GM21619 (cell line): ENCODE measurements at regions not wholly inside any gene's neighbourhood (a gene's known extent, or its start where the extent isn't known, plus 50 kb on each side); places are given as distances from the start of the nearest gene placed in this dataset.

Experiments
- ATAC-seq: cut with Tn5 transposase; IDR thresholded peaks from one replicate; pipeline ENCODE4 v1.9.1; 2021; ENCODE audit not compliant: unreplicated experiment

- ATAC-seq, result no peak
Measured at GRCh38 chr2:212712991-212713390, 174.4 kb upstream of the ERBB4 start.

GRCh38 chr2:212712466-212712865, 173.9 kb upstream of the ERBB4 start:
- ATAC-seq, result no peak

DNA sequence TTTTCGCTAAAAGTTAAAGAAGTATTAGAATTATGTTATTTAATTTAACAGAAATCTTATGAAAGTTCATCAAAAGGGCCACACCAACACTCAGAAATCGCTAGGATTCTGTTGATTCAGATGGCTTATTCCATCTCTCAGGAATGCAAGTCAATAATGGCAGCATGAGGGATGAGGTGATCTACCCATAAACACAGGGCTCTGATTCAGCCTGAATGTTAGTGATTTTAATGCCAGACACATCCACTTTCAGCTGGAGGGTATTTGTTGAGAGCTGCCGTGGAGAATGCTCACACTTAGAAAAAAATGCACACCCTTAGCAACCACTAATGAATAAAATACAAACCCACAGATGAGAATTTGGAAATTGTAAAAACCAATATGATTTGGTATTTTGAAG, 173.3 kb upstream of the ERBB4 start:
- ATAC-seq, result no peak

DNA sequence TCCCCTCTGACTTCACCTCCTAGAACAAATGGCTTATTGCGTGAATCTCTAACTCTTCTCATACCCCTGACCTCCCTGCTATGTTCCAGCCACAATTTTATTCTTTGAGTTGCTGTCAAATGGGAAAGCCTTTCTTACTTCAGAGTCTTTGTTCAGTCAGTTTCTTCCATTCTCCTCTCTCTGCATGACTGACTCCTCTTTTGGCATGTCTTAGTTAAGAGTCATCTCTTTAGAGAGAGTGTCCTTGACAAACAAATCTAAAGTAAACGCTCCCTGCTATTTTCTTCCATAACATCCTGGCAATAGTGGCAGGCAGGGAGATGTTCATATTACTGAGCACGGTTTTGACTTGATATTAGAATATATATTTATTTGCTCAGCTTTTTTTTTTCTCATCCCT, 170.7 kb upstream of the ERBB4 start:
- ATAC-seq, result no peak

DNA sequence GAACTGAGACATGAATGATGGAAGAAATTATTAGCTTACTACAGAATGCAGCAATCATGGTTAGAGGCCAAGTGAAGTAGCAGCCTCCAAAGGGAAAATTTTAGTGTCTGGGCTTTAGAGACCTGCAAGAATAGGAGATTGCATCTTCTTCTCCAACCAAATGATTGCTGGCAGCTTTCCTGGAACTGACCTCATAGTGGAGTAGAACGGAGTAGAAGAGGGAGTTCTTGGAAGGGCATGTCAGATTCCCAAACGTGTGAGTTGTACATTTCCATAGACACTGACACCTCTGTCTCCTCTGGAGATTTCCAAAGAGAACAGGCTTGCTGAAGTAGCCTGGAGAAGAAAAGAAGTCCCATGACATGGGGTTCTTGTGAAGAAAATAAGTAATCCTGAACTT, 169.8 kb upstream of the ERBB4 start:
- ATAC-seq, result no peak

DNA sequence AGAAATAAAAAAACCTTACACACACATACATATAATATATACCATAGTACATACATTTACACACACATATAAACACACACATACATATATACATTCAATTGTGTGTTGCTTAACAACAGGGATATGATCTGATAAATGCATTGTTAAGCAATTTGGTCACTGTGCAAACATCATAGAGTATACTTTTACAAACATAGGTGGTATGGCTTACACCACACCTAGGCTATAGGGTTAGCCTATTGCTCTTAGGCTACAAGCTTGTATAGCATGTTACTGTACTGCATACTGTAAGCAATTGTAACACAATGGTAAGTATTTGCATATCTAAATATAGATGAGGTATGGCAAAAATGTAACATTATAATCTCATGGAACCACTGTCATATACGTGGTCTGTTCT, 156.8 kb upstream of the ERBB4 start:
- ATAC-seq, result no peak

DNA sequence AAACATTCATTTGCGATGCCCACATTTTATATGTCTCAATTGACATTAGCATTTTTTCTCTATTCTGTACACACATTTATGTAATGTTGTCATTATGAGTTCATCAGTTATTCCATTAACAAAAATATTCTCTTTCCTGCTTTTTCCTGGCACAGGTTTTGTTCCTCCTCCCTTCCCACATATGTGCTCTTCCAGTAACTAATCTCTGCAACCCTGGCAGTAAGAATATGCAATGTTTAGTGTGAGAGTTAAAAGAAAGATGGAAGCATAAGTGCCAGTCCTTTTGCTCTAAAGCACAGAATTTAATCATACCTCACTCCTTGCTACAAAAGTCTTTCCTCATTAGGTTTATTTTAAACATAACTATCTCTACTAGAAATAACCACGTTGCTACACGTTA, 155.8 kb upstream of the ERBB4 start:
- no peak for ATAC-seq

- ATAC-seq, result no peak
Measured at GRCh38 chr2:212692466-212692865, 153.9 kb upstream of the ERBB4 start.

DNA sequence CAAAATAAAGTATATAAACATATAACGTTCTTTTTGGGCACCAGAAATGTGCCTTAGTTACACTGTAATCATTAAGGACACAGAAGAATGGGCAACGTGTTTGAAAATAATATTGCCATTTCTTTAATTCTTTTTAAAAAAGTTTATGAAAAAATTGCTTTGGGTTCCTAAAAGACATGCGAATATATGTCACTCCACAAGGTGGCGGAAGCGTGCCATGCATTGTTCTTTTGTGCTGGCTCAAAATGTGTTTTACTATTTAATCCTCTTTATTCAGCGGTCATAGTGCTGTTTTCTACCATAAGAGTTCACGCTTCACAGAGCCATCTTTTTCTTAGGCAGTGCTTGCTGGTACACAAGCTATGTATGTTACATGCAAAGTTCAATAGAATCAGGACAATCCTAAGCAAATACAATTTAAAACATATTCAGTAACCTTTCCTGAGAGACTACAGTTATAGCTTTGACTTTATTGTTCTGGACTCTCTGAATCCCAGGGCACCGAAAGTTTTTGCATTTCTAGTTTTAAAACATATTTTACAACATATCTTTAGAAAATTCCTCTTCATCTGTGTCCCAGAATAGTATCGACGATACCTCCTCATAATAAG, 147.8 kb upstream of the ERBB4 start:
- ATAC-seq, result peak; percentile 73

DNA sequence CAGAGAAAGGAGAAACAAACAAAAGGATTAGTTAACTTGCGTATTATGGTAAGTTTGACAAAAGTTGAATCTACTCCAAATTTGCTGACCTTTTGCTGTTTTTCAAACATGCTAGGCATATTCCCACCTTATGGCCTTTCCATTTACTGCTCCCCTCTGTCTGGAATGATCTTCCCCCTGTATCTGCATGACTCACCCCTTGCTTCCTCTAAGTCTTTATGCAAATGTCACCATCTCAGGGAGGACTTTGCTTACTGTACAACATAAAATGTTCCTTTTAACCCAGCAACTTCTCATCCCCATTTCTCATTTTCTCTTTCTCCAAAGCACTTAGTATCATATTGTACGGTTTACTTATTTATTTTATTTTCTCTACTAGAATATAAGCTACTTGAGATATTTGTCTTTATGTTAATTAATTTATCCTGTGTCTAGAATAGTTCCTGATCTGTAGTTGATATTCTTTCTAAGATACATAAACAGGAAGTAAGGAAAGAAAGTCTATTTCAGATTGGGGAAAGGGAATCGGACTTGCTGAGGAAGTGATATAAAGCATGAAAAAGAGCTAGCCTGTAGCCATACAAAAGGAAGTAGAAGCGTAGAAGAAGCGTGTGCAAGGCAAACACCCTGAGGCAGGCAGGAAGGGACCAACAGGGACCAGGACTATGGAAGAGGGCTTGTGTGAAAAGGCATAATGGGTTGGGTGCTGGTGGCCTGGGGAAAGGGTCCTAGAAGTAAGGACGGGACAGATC, 144.9 kb upstream of the ERBB4 start:
- ATAC-seq, result no peak

DNA sequence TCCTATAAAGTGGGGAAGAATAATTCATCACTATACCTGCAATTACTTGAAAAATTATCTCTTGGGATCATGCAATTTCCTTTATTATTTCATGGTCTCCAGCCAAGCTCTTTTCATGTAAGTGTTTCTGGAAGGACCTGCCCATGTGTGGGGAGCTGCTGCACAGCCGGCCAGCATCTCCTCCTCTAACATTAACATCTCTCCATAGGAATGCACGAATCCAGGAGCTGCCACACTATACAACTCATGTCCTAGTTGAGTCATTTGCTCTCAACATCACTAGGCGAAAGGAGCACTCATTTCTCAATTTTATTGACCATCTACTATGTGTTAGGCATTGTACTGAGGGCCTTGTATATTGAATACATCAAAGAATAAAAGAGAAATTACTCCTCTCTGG, 144.3 kb upstream of the ERBB4 start:
- ATAC-seq, result no peak

DNA sequence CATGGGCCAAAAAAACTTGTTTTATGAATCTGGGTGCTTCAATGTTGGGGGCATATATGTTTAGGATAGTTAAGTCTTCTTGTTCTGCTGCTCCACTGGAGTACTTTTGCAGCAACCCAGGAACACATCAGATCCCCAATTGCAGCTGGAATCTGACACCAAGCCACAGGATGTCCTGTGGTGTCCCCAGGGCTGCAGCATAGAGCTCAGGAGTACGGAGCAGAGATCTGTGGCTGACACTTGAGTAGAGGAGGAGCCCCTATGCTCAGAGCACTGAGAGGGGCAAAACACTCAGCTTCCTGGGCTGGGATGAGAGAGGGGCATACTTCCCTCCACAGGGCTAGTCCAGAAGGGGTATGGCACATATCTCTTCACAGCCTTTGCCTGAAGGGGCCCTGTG, 138.9 kb upstream of the ERBB4 start:
- ATAC-seq, result no peak

GRCh38 chr2:212672186-212672585, 133.6 kb upstream of the ERBB4 start:
- no peak for ATAC-seq

DNA sequence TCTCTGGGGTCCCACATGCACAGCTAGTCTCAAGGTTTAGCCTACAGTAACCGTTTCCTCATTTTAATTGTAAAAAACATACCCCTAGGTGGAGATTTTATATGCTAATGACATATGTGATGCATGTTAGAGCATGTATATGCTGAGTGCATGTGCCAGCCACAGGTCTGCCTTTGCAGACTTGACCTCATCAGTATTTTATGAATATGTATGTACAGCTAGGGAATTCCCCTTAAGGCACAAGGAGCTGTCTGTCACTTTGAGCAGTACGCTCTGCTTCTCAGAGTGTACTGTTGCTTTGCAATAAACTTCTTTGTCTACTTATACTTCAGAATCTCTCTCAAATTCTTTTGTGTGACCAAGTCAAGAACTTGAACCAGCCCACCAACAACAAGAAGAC, 131.2 kb upstream of the ERBB4 start:
- ATAC-seq, result no peak

DNA sequence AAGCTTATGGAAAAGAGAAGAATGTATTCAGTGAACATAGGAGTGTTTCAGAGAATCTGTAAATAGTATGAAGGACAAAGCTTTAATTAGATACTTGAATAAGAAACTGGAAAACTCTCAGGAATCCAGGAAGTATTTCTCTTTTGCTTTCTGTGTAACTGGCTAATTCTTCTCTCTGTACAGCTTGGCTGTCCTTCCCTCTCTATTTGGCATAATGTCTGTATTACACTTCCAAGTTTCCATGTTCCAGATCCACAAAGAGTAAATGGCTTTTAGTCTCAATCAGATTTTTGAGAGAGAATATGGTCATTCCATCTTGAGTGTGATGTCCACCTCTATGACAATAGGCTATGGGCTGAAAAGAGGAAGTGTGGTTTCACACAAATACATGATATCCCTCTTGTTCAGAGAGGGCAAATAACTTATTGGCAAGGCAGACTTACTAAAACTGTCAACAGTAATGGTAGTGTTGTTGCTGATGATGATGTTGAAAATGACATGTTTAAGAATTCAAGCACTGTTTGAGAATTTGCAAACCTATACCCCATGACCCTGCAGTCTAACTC, 129.2 kb upstream of the ERBB4 start:
- ATAC-seq, result no peak

DNA sequence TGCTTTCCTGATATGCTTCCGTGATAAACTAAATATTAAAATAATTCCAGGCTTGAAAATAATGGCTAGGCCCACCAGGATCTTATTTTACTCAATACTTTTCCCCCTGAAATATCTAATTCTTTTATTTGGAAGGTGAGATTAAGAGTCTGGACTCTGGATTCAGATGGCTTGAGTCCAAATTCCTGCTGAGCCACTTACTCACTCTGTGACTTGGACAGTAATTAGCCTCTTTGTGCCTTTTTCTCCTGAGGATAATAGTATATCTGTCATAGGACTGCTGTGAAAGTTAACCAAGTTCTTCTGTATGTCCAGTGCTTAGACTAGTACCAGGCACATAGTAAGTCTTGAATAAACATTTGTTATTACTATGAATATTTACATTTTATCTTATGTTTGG, 127.3 kb upstream of the ERBB4 start:
- no peak for ATAC-seq

GRCh38 chr2:212659441-212659840, 120.8 kb upstream of the ERBB4 start:
- no peak for ATAC-seq

GRCh38 chr2:212649646-212650045, 111.0 kb upstream of the ERBB4 start:
- no peak for ATAC-seq

DNA sequence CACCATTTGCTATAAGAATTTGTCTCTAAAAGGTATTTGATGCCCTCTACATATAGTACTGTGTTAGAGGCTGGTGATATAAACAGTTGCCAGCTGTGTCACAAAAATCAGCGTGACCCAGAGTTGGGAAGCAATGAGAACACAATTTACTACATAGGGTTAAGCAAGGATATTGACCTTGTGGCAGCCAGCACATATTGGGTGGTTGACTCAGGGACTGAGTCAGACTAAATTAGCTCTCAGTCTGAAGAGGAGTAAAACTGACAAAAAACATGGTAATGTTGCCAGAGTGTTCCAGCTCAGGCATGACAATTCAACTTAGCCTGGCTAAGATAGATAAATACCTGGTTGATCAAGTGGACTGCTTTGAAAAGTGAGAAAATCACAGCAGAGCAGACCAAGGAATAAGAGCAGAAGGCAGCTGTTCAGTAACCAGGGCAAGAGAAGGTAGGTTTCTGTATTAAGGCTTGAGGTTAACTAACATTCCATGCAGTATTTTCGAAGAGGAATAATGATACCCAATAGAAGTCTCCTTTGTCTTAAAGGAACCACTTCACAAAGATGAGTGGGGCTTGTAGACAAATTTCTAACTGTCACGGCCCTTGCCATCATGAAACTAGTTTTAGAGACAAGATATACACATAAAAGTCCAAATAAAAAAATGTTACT, 108.2 kb upstream of the ERBB4 start:
- ATAC-seq, result no peak

- no peak for ATAC-seq
Measured at GRCh38 chr2:212644195-212644837, 105.7 kb upstream of the ERBB4 start.

- no peak for ATAC-seq
Measured at GRCh38 chr2:212640428-212640827, 101.8 kb upstream of the ERBB4 start.

- no peak for ATAC-seq
Measured at GRCh38 chr2:212638694-212639093, 100.1 kb upstream of the ERBB4 start.
